Putamen (tissue), 1 donor: ENCODE measurements at regions not wholly inside any gene's neighbourhood (a gene's known extent, or its start where the extent isn't known, plus 50 kb on each side); places are given as distances from the start of the nearest gene placed in this dataset.
A peak's percentile ranks its signal among the peaks of the same experiment; 100 is the strongest.
"Not testable (repeated sequence)": the region's sequence is repeated elsewhere in the genome, so short reads cannot be mapped to it uniquely, and the experiment has no call there.

Experiments
- DNase-seq: peaks from one replicate; pipeline ENCODE4 v3.0.0-alpha.2; 2016; ENCODE audit warnings: low spot score

DNA sequence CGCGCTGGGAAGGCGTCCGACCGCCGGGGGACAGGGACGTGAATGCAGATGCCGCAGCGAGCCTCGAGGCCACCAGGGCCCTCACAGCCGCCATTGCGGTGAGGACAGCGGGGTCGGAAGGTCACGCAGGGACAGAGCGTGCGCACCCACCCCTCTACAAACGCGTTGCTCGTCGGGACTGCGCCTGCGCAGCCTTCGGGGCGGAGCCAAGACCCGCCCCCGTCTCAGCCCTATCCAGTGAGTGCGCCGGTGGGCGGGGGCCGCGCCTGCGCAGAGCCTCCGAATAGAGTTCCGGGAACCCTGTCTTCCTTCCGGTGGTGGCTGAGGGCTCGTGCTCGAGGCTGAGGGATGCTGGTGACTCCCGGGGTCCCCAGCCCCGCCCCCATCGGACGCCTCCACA lies 5393.1 kb upstream of the TPTE start:
- peak; percentile 88 for DNase-seq

DNA sequence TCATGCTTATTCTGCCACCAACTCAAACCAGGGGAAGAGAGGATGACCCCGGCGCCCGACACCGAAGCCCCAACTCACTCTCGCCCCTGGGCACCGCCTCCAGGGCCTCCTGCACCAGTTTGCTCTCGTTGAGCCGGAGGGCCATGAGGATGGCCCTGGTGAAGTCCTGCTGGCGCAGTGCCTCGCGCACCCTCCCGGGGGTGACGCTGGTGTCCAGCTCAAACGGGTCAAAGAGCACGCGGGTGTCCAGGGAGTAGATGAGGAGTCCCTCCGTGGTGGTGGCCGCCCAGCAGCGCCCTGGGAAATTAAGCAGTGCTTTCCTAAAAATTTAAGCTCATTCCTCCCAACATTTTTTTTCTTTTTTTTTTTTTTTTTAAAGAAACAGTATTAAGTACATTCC lies 5387.6 kb upstream of the TPTE start:
- not testable (repeated sequence) for DNase-seq

DNA sequence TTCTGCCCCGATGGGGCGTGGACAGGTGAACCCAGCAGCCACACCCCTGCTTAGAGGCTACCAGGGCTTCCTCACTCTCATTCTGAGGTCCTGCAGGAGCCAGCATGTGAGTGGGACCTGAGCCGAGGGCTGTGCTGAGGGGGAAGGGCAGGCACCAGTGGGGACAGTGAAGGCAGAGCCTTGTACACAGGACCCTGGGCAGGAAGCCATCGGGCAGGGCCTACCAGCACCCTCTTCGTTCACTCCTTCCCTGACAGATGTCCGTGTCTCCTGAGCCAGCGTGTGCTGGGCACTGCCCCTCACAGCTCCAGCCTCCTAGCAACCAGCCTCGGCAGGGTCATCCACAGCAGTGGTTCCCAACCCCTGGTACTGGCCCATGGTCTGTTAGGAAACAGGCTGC lies 5385.0 kb upstream of the TPTE start:
- DNase-seq, result not testable (repeated sequence)

DNA sequence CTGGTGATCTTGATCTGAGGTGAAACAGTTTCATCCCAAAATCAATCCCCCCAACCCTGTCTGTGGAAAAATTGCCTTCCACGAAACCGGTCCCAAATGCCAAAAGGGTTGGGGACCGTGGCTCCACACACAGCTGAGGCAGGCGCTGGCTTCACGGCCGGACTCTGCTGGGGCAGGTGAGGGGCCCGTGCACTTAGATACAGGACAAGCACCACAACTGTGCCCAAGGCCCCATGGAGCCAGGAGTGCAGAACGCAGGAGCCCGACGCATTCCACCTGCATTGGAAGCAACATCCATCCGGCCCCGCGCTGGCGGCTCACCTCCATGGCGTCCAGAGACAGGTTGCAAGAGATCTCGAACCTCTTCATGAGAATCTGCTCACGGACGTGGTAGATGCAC lies 5384.4 kb upstream of the TPTE start:
- not testable (repeated sequence) for DNase-seq

DNA sequence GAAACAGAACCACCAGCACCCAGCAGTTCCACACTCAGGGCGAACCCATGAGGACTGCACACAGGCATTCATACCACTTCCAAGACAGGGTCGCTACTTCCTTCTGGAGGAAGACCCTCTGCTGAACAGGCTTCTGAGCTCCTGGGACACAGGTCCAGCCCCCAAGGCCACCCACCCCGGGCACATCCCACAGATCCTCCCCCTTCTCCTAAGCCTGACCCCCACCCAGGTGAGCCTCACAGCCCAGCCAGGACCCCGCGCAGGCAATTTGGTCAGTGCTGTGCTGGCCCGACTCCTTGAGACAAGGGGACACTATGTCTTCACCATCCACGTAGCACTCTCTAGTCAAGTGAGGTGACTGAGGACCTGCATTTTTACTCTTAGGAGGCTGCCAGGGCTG lies 5382.7 kb upstream of the TPTE start:
- DNase-seq, result not testable (repeated sequence)

DNA sequence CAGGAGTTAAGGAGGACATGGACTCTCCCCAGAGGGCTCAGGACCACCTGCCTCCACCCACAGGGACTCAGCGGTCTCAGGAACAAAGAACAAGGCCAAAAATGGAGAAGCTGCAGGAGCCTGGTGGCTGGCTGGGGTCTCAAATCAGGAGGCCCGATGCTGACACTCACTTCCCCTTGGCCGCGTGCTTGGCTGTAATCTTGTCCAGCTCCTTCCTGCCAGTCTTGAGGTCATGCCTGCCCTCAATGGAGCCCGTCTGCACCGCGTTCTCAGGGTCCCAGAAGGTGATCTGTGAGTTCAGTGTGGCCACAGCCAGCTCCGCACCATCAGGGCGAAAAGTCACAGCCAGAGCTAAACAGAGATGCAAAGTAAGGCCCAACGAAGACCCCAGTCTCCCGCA lies 5381.9 kb upstream of the TPTE start:
- not testable (repeated sequence) for DNase-seq

DNA sequence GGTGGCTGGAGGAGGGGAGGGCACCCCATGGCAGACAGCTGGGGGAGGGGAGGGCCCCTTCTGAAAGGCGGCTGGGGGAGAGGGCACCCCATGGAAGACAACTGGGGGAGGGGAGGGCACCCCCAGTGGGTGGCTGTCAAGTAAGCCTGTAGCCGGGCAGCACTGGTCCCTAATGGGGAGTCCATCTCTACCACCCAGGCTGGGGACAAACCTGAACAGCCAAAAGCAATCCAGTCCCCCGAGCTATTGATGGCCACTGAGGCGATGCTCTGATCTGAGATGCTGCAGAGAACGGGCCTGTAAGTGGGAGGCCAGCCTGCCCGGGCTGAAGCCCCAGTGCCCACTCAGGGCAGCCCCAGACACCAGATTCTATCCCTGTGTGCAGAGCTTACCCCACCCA lies 5378.4 kb upstream of the TPTE start:
- DNase-seq, result not testable (repeated sequence)

DNA sequence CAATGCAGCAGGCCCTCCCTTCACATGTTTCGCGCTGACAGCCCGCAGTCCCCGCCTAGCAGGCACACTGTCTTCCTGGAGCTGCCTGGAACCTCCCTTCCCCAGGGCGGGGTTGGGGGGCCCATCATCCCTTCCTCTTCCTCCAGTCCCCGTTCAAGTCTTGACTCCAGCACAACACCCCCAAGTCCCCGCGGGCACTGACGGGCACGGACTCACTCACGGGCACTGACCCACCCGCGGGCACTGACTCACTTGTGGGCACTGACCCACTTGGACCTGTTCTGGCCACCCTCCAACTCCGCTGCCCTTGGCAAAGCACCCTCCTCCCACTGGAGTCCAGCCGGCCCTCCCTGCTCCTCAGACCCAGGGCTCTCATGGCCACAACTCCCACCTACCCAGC lies 5376.7 kb upstream of the TPTE start:
- DNase-seq, result not testable (repeated sequence)

DNA sequence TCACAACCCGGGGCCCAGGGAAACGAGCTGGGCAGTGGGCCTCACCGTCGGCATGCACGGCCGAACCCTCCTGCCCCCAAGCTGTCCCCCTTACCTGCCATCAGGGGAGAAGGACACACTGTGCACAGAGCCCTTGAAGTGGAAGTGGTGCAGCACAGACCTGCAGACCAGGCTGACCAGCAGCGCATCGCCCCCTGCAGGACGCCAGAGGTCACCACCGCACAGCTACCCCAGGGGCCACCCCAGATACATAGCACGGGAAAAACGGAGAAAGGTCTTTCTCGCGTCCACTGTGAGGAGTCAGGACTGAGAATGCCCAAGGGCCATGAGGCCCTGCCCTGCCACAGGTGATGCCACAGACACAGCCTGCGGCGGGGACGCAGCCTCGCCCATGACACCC lies 5373.7 kb upstream of the TPTE start:
- DNase-seq, result not testable (repeated sequence)

DNA sequence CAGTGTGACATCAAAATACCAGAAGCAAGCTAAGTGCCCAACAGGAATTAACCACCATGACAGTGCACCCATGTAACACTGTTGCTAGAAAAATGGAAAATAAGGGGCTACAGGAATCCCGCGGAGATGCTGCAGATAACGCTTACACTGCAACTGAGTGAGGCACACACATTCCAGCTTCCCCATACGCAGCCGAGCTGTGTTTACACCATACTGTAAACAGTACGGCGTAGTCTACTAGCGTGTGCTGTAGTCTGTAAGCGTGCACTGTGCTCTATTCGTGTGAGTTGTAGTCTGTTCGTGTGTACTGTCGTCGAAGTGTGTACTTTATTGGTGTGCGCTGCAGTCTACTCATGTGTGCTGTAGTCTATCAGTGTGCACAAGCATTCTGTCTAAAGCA lies 5372.2 kb upstream of the TPTE start:
- DNase-seq, result not testable (repeated sequence)

DNA sequence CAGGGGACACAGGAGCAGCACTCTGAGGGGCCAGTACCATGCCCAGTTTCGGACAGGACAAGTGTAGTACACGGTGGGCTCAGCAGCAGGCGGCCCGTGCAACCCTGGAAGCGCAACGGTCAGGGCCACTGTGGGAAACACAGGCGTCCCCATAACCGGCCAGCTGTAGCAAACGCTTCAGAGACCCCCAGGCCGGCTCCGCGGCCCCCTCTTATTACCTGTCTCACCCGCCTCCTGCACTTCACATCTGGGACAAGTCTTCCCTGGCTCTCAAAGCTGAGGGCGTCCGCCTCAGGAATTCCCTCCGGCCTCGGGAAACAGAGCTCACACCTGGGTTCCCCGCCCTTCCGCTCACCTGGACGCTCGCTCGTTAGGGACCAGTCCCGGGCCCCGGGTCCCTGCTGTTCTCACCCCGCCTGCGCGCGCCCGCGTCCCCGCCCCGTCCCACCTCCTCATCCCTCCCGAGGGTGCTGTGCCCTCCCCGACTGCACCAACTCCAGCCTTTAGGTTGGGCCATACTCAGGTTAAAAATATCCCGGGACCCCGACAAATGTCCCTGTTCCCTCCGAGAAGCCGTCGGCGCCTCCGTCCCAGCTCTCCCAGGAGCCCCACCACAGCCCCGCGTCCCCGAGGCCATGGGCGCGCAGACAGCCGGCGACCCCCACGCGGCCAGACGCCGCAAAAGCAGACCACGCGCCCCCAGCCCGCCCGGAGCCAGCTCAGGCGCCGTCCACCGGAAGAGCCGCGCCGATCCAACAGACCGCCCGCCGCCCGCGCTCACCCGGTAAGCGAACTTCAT lies 5367.3 kb upstream of the TPTE start:
- DNase-seq, result not testable (repeated sequence)

DNA sequence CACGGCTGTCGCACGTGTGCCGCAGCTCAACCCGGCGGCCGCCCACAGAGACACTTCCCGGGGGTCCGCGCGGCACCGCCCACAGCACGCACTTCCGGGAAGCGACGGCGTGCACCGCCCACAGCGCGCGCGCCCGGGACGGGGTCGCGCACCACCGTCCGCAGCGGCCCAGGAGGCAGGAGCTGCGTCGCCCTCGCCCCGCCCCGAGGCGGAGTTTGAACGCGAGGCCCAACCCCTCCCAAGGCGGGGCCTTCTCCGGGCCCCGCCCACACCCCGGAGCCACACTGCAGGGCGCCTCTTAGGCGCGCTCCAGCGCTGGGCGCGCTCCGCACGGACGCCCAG lies 5366.8 kb upstream of the TPTE start:
- peak; percentile 87 for DNase-seq

DNA sequence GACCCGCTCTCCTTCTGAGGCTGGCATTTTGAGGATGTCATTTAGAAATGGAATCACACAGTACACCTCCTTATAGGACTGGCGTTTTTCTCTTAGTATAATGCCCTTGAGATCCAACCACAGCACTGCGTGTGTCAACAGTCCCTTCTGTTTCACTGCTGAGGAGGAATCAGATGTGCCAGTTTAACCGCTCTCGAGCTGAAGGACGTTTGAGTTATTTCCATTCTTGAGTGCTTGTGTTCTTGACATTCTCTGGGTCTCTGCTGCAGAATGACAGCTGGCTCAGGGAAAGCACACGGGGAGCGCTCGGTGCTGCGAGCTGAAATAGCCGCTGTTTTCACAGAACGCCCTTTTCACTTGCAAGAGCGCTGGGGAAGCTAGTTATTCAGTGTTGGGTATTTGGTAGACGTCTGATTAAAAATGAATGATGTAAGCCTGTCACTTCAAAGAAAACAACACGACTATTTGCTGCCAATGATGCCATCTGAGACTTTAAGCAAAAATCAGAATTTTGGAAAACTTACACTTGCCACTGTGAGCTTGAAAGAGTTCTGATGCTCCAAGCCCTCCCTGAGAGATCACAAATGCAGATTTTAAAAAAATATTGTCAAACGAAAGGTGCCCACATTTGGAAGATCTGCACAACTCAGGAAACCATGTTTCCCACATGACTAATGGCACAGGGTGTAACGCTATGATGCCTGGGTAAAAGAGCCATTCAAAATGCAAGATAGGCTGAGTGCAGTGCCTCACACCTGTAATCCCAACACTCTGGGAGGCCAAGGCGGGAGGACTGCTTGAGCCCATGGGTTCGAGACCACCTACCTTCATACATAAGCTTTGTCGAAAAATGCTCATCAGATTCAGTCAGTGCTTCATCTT lies 5358.4 kb upstream of the TPTE start:
- not testable (repeated sequence) for DNase-seq

DNA sequence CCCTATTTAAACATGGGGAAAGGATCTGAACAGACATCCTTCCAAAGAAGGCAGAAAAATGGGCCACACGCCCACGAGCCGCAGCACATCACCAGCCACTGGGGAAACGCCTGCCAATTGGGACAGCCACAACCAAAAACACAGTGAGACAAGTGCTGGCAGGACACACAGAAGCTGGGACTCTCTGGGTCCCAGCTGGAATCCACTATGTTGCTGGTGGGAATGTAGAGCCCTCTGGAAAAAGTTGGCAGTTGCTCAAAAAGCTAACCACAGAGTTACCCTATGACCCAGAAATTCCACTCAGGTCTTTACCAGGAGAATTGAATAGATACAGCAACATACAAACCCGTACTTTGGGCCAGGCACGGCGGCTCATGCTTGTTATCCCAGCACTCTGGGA lies 5355.6 kb upstream of the TPTE start:
- DNase-seq, result not testable (repeated sequence)
